ENCODE measurements at regions not wholly inside any gene's neighbourhood (a gene's known extent, or its start where the extent isn't known, plus 50 kb on each side); places are given as distances from the start of the nearest gene placed in this dataset.
"Not testable (repeated sequence)": the region's sequence is repeated elsewhere in the genome, so short reads cannot be mapped to it uniquely, and the experiment has no call there.

DNA sequence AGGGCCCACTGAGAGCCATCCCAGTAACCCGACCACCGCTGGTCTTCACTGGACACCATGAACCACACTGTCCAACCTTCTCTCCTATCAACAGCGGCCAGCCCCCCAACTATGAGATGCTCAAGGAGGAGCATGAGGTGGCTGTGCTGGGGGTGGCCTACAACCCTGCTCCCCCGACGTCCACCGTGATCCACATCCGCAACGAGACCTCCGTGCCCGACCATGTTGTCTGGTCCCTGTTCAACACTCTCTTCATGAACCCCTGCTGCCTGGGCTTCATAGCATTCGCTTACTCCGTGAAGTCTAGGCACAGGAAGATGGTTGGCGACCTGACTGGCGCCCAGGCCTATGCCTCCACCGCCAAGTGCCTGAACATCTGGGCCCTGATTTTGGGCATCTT is 423.8 kb upstream of the EPHA5 start:
- DNase-seq, result no peak

DNA sequence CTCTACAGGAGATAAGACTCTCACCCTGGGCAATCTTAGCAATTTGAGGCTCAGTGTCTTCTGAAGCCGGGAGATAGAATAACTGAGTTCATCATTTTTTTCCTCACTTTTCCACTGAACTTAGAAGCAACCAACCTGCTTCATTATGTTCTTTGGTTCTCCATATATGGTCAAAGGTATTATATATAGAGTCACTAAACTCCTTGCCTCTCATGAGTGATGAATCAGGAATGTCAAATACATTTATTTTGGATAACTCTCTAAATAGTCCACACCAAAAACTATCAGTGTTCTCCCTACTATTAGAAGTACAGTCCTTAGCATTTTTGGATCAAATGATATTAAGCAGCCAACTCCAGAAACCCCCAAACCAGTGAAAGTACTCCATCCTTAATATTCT is 421.5 kb upstream of the EPHA5 start:
- DNase-seq, result no peak

DNA sequence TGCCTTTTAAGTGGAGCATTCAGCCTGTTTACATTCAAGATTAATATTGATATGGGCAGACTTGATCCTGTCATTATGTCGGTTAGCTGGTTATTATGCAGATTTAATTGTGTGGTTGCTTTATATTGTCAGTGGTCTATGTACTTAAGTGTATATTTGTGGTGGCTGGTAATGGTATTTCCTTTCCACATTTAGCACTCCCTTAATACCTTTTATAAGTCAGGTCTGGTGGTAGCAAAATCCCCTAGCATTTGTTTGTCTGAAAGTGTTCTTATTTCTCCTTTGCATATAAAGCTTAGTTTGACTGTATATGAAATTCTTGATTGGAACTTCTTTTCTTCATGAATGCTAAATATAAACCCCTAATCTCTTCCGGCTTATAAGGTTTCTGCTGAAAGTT is 403.7 kb upstream of the EPHA5 start:
- no peak for DNase-seq

DNA sequence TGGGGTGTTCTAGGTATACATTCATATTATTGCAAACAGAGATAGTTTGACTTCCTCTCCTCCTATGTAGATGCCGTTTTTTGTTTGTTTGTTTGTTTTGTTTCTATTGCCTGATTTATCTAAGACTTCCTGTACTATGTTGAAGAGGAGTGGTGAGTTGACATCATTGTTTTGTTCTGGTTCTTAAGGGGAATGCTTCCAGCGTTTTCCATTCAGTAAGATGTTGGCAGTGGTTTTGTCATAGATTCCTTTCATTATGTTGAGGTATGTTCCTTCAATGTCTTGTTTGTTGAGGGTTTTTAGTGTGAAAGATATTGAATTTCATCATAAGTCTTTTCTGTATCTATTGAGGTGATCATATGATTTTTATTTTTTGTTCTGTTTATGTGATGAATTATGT is 401.6 kb upstream of the EPHA5 start:
- DNase-seq, result no peak

DNA sequence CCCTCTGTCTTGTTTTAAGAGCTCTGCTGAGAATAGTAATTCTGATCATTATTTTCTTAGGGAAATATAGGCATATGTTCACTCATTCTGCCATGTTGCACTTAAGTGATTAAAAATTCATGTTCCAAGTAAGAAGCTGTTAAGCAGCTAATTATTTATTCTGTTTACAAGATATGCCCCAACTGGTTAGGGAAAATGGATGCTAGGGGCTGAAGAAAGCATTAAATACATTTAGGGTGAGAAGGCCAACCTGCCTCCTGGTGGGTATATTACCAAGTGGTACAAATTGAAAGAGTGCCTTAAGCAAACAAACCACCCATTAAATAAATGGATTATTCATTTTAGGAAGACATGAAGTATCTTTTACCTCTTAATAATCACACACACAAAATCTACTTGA is 392.6 kb upstream of the EPHA5 start:
- DNase-seq, result no peak

DNA sequence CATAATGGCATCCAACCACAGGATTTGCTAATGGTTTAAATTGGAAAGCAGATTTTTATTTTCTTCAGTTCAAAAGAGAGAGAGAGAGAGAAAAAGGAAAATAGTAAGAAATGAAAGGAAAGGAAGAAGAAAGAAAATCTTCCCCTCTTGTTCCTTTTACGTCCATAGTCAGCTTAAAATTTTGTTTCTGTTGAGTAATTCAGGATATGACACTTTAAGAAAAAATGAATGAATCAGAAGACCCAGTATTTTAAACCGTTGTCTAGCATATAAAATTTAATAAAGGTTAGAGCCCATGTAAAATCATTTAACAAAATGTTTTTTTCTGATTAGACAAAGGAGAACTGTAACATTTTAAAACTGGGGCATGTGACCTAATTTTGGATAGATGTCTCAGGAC is 391.8 kb upstream of the EPHA5 start:
- DNase-seq, result no peak

DNA sequence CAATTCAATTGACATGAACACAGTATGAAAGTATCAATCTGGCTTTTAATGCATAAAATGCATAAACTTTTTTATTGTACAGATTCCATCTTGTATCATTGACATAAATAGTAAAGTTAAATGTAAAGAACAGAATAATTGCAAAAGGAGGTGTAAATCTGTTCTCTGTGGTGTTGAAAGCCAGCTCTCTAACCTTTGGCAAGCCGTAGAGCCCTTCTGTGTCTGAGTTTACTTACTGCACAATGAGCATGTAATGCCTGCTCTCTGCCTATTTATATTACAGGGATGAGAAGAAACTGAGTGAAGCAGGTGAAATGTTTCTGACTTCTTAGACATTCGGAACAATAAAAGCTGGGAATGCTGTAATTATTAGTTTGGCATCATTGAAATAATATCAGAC is 389.3 kb upstream of the EPHA5 start:
- no peak for DNase-seq

DNA sequence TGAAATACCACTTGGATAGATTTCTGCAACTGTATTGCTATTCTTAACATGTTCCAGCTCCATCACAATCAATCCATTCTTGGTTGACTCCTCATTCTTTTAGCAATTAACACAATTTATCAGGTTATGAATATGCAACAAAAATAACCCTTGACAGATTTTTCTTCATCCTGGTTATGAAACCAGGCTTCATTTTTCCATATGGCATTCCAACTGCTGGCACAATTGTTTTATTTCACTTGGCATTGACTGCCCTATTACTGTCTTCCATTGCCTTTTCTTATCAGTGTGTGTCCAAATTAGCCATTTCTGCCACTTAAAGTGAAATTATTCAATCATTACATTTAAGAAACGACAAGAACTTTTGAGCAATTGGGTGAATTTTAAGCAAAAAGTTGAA is 388.8 kb upstream of the EPHA5 start:
- no peak for DNase-seq

DNA sequence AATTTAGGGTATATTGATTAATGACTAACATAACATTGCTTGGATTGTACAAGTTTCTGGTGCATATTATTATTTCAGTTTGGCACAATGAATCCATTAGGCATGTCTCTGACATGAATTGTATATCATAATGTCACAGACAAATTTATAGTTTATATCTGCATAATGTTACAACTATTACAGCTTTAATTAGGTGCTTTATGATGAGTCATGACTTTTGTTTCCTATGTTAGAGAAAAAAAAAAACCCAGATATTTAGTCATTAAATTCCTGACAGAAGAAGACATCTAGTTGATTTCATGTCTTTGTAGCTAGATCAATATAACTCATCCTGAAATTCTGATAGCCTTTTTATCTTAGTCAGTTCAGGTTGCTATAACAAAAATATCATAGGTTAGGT is 385.7 kb upstream of the EPHA5 start:
- no peak for DNase-seq

DNA sequence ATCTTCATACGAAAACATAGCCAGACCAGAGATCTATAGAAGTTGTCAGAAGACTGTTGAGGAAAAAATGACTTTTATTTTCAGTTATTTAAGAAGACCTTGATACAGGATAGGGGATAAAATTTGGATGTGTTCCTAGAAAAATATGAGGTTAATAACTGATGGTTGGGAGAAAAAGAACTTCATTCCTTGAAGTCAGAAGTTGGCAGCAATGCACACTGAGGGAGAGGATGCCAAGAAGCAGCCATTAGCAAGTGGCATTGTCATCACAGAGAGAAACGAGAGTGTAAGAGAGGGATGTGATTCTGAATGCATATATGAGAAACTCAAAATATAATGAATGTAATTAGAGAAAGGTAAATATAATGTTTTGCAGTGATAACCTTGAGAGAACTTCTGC is 382.1 kb upstream of the EPHA5 start:
- no peak for DNase-seq

DNA sequence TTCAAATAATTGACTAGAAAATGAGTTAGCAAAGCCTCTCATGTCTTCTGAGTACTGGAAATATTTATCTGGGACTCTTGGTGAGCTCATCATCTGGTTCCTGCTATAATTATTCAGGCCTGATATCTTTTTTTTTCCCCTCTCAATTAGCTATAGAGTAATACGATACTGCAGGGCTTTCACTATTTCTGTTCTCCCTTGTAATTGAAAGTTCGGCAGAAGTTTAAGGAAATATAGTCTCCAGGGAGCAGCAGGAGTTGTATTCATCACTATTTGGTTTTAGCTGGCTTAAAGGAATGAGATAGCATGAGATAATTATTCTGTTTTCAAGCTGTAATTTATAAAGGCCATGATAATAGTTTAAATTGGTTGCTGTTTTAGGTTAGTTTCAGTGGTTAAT is 378.6 kb upstream of the EPHA5 start:
- no peak for DNase-seq

DNA sequence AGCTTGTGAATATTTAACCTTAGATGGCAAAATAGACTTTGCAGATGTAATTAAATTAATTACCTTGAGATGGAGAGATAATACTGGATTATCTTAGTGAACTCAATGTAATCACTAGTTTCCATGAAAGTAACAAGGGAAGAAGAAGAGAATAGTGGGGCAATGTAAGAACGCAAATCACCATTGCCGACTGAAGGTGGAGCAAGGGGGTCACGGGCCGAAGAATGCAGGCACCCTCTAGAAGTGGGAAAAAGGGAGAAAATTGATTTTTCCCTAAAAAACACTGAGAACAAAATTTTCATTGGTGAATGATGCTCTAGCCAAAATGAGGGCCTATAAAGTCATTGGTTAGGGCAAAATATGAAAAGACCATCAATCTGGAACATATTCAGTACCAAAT is 375.6 kb upstream of the EPHA5 start:
- no peak for DNase-seq

DNA sequence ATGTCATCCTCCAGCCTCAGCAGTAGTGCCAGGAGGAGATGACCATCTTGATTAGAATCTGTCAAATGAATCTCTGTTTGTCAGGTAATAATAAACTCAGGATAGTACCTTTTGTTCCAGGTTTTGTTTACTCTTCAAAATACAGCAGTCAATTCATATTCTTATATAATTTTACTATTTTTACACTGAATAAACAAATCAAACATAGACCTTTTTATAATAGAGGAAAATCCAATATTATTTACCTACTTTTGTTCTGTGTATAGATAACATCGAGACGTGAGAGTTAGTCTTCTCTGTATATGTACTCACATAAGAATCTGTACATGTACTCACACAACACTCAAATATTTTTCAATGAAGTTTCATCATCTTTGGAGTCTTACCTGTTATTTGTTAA is 365.4 kb upstream of the EPHA5 start:
- no peak for DNase-seq

DNA sequence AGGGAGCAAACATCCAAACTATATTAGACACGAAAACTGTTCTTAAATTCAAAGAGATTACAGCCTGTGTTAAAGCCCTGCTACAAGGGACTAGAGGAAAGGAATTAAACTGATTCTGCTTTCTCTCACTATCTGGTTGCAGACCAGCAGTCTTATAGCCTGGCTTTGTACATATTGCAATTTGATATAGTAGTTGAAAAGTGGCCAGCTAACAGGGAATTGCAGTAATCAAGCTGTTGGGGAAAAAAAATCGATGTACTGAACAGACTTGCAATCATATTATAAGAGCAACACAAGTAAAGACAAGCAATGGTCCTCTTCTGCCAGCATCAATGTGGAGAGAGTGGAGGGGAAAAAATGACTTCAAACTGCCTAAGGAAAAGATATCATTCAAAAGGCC is 364.4 kb upstream of the EPHA5 start:
- DNase-seq, result no peak

DNA sequence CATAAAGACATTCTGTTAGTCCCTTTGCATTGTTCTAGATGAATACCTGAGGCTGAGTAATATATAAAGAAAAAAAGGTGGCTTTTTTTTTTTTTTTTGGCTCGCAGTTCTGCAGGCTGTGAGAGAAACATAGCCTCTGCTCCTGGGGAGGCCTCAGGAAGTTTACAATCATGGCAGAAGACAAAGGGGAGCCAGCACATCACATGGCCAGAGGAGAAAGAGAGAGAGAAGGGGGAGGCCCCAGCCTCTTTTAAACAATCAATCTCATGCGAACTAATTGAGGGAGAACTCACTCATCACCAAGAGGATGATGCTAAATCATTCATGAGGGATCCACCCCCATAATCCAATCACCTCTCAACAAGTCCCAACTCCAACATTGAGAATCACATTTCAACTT is 364.0 kb upstream of the EPHA5 start:
- DNase-seq, result no peak

DNA sequence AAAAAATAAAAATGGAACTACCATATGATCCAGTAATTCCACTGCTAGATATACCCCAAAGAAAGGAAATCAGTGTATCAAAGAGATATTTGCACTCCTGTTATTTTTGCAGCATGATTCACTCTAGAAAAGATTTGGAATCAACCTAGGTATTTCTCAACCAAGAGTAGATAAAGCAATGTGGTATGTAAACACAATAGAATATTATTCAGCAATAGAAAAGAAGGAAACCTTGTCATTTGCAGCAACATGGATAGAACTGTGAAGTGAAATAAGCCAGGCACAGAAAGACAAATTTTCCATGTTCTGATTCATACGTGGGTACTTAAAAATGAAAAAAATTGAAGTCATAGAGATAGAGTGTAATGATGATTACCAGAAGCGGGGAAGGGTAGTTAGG is 362.3 kb upstream of the EPHA5 start:
- DNase-seq, result no peak

DNA sequence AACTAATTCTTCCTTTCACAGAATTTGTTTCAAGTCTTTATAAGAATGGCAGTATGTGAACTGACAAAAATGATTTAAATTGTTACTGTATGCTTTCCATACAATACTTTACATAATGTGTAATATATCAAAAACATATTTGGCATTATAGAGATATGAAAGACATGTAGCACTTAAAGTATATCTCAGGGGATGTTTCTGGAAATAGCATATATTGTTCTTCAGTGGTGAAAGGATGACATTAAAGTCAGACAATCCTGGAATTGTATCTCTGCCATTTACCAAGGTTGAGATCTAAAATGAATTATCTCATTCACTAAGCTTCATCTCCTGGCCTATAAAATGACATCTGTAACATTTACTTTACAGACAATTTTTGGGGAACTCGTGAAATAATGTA is 358.4 kb upstream of the EPHA5 start:
- no peak for DNase-seq

DNA sequence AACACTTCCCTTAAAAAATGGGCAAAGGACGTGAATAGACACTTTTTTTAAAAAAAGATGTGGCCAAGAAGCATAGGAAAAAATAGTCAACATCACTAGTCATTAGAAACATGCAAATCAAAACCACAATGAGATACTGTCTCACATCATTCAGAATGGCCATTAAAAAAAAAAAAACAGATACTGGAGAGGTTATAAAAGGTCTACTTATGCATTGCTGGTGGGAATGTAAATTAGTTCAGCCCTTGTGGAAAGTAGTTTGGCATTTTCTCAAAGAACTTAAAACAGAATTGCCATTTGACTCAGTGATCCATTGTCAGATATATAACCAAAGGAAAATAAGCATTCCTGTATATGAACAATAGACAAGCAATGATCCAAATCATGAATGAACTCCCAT is 352.8 kb upstream of the EPHA5 start:
- no peak for DNase-seq

DNA sequence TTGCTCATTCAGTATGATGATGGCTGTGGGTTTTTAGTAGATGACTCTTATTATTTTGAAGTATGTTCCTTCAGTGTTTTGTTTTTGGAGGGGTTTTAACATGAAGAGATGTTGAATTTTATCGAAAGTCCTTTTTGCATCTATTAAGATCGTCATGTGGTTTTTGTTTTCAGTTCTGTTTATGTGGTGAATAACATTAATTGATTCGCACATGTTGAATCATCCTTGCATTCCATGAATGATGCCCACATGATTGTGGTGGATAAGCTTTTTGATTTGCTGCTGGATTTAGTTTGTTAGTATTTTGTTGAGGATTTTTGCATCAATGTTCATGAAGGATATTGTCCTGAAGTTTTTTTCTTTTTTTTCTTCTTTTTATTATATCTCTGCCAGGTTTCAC is 347.4 kb upstream of the EPHA5 start:
- no peak for DNase-seq

DNA sequence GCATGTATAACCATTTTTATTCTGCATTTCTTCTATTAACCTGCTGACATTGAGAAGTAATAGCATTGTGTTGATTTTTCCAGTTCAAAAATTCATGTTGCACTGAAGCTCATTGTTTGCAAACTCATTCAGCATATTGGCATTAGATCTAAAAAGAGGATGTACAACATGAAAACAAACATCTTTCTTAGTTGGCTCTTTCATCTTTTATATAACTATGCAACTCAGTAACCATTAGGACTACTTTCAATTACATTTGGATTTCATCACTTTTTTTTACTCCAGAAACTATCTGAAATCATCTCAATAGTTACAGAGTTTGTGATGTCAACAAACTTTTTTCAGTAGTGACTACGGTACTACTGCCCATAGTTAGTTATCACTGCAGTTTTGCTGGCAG is 346.0 kb upstream of the EPHA5 start:
- no peak for DNase-seq

DNA sequence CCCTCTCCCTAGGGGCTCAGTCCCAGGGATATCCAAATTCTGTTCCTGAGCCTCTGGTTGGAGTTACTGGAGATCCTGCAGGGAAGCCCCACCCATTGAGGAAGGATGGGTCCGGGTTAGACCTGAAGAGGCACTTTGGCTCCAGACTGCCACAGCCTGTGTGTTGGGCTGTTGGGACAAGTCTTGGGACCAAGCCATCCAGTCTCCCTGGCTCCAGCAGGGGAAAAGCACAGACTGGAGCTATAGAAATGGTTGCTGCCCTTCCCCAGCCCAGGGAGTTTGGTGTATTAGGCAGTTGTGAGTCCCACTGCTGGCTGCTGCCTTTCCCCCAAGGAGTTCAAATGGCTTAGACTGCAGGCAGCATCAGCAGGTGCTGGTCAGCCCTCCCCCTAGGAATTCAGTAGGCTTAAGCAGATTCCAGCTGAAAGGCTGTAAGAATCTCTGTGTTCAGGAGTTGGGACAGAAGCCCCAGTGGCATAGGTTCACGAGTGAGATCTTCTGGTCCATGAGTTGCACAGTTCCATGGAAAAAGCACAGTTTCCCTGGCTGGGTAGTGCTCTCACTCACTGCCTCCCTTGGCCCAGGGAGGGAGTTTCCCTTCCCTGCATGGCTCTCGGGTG is 344.0 kb upstream of the EPHA5 start:
- no peak for DNase-seq

DNA sequence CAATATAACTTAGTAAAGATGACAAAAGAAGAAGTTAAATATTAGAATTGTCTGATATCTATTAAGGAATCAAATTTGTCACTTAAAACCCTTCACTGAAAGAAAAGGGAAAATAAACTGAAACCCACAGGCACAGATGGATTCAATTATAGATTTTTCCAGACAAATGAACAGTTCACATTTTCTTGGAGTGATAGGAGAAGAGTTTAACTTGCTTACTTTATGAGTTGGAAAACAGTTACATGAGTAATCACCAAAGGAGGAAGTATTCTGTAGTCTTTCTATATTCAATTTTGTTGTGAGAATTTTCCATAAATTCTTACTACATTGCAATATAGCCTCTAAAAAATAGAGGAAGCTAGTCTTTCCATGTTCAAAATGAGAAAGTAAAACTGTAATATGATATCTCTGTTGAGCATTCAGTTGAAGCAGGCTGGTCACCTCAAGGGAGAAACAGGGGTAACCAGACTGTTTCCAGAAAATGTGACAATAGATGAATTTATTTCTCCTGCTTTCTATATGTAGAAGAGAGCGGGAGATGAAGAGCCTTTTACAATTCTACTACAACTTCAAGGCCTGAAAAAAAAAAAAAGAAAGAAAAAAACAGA is 330.3 kb upstream of the EPHA5 start:
- no peak for DNase-seq

DNA sequence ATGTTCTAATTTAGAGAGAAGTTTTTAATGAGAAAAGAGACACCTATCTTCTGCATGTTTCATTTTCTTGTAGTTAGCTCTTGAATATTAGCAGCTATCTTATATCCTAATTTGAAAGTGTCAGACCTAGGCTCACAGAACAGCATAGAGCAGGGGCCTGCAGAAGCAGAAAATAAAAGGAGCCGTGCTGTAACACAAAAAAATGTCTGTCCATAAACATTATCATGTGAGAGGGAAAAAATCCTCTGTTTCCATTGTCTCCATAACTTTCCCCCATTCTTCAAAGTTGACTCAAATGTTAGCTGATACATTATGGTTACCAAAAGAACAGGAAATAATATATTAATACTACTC is 329.2 kb upstream of the EPHA5 start:
- no peak for DNase-seq

DNA sequence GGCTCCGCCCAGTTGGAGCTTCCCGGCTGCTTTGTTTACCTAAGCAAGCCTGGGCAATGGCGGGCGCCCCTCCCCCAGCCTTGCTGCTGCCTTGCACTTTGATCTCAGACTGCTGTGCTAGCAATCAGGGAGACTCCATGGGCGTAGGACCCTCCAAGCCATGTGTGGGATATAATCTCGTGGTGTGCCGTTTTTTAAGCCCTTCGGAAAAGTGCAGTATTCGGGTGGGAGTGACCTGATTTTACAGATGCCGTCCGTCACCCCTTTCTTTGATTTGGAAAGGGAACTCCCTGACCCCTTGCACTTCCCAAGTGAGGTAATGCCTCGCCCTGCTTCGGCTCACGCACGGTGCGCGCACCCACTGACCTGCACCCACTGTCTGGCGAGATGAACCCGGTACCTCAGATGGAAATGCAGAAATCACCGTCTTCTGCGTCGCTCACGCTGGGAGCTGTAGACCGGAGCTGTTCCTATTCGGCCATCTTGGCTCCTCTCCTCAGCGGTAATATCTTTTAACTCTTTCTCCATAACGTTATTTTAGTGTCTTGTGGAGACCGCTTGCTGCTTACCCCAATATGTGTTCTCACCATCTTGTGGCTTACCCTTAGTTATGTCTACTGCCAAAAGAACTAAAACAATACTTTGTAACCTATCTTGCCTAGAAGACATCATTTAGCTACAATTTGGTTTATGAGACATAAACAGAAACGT is 328.7 kb upstream of the EPHA5 start:
- not testable (repeated sequence) for DNase-seq

DNA sequence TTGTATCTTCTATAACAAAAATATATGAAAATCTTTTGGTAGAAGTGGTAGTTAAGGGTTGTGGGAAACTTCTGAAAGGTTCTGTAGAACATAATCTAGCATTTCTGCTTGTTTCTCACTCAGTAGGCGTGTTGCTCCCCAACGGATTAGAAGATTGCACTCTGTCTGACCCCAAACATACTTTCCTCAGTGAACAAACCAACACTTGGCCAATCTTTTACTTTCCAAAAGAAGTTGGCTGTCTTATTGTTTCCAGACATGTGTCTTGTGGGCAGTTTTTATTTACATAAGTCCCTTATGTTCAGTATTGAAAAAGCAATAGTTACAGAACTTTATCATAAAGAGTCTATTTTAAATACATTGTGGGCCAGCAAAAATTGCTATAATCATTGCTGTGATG is 312.8 kb upstream of the EPHA5 start:
- DNase-seq, result no peak

Data from stimulated activated CD4-positive, alpha-beta T cell treated with anti-CD3 and anti-CD28 coated beads, Interleukin-2, amount 100 ng/mL, for 48 hours (primary cell).